OCI-LY1 (cell line): ENCODE measurements at regions not wholly inside any gene's neighbourhood (a gene's known extent, or its start where the extent isn't known, plus 50 kb on each side); places are given as distances from the start of the nearest gene placed in this dataset.

ENCODE experiments used
- H2AFZ ChIP-seq: fragments of 200-600 bp; sonication (generic), shearing (Covaris generic); 2 replicates; pipeline ENCODE4 v1.6.0; 2014; ENCODE audit warnings: antibody characterized with exemption, mild to moderate bottlenecking, low read length
- H3F3A ChIP-seq: fragments of 200-600 bp; sonication (generic), shearing (Covaris generic); 2 replicates; pipeline ENCODE4 v1.6.0; 2014; ENCODE audit warnings: mild to moderate bottlenecking, antibody characterized with exemption, low read length, moderate library complexity; ENCODE audit not compliant: insufficient read depth
- H3K27ac ChIP-seq: fragments of 200-600 bp; sonication (generic); 2 replicates; pipeline ENCODE4 v1.5.1; 2014; ENCODE audit warnings: low read length, mixed run types, mild to moderate bottlenecking, low read depth; ENCODE audit not compliant: poor library complexity, severe bottlenecking
- H3K27me3 ChIP-seq: fragments of 200-600 bp; sonication (generic); 2 replicates; pipeline ENCODE4 v1.6.0; 2014; ENCODE audit warnings: antibody characterized with exemption, mild to moderate bottlenecking, low read length, moderate library complexity; ENCODE audit not compliant: insufficient read depth
- H3K36me3 ChIP-seq: fragments of 200-600 bp; sonication (generic); 2 replicates; pipeline ENCODE4 v1.6.1; 2014; ENCODE audit warnings: mild to moderate bottlenecking, antibody characterized with exemption, low read length, moderate library complexity, mixed read lengths; ENCODE audit not compliant: insufficient read depth
- H3K4me1 ChIP-seq: fragments of 200-600 bp; sonication (generic); 2 replicates; pipeline ENCODE4 v1.5.1; 2014; ENCODE audit warnings: mild to moderate bottlenecking, low read length, moderate library complexity; ENCODE audit not compliant: insufficient read depth, severe bottlenecking
- H3K4me2 ChIP-seq: fragments of 200-600 bp; sonication (generic), shearing (Covaris generic); 2 replicates; pipeline ENCODE4 v1.6.1; 2014; ENCODE audit warnings: low read length
- H3K4me3 ChIP-seq: fragments of 200-600 bp; sonication (generic); 2 replicates; pipeline ENCODE4 v1.5.1; 2014; ENCODE audit warnings: low read length, low read depth, mild to moderate bottlenecking, mixed read lengths; ENCODE audit not compliant: poor library complexity, severe bottlenecking
- H3K79me2 ChIP-seq: fragments of 200-600 bp; shearing (Covaris generic); 2 replicates; pipeline ENCODE4 v1.6.1; 2016; ENCODE audit warnings: mixed run types, low read length, mixed read lengths; ENCODE audit not compliant: insufficient read depth
- H3K9ac ChIP-seq: fragments of 200-600 bp; sonication (generic), shearing (Covaris generic); 2 replicates; pipeline ENCODE4 v1.6.1; 2014; ENCODE audit warnings: mild to moderate bottlenecking, low read length, mixed read lengths
- H3K9me2 ChIP-seq: fragments of 200-600 bp; sonication (generic), shearing (Covaris generic); 2 replicates; pipeline ENCODE4 v1.6.1; 2014; ENCODE audit warnings: low read depth, mild to moderate bottlenecking, low read length, mixed read lengths
- H3K9me3 ChIP-seq: fragments of 200-600 bp; shearing (Covaris generic); 2 replicates; pipeline ENCODE4 v1.6.1; 2014; ENCODE audit warnings: low read length, mixed read lengths
- H4K20me1 ChIP-seq: fragments of 200-600 bp; sonication (generic), shearing (Covaris generic); 2 replicates; pipeline ENCODE4 v1.6.0; 2016; ENCODE audit warnings: mild to moderate bottlenecking, low read length; ENCODE audit not compliant: insufficient read depth
- EZH2 ChIP-seq: fragments of 200-600 bp; sonication (generic), shearing (Covaris generic); IDR thresholded peaks from 2 replicates; pipeline ENCODE4 v1.8.0; 2017; ENCODE audit warnings: borderline replicate concordance, mixed run types, mild to moderate bottlenecking, antibody characterized with exemption, low read length, moderate library complexity, mixed read lengths
- TF ChIP-seq, protein P1 (sequence below): fragments of 200-600 bp; sonication (generic), shearing (Covaris generic); IDR thresholded peaks from 2 replicates; pipeline ENCODE4 v1.5.1; 2017; ENCODE audit warnings: mild to moderate bottlenecking, antibody characterized with exemption, low read length, moderate library complexity, mixed read lengths

- Histone ChIP-seq H2AFZ (no peak overlapping the region), H3K9me3 (no peaks in the 10 kb centered on the region), H3K4me3 (no peak overlapping the region), H3F3A (no peaks in the 10 kb centered on the region), H3K79me2 (no peaks in the 10 kb centered on the region), H3K4me1 (no peaks in the 10 kb centered on the region), H3K36me3 (no peaks in the 10 kb centered on the region), H3K9ac (no peak overlapping the region), H3K4me2 (no peak overlapping the region), H4K20me1 (no peaks in the 10 kb centered on the region), H3K27me3 (no peaks in the 10 kb centered on the region), H3K9me2 (no peaks in the 10 kb centered on the region), H3K27ac (no peak overlapping the region)
- TF ChIP-seq EZH2: no peak
- TF ChIP-seq, protein P1, sequence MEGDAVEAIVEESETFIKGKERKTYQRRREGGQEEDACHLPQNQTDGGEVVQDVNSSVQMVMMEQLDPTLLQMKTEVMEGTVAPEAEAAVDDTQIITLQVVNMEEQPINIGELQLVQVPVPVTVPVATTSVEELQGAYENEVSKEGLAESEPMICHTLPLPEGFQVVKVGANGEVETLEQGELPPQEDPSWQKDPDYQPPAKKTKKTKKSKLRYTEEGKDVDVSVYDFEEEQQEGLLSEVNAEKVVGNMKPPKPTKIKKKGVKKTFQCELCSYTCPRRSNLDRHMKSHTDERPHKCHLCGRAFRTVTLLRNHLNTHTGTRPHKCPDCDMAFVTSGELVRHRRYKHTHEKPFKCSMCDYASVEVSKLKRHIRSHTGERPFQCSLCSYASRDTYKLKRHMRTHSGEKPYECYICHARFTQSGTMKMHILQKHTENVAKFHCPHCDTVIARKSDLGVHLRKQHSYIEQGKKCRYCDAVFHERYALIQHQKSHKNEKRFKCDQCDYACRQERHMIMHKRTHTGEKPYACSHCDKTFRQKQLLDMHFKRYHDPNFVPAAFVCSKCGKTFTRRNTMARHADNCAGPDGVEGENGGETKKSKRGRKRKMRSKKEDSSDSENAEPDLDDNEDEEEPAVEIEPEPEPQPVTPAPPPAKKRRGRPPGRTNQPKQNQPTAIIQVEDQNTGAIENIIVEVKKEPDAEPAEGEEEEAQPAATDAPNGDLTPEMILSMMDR: no peak
Measured at GRCh38 chr16:65481956-65482355, 360.1 kb upstream of the CDH11 start.

- Histone ChIP-seq H3K36me3 (no peaks in the 10 kb centered on the region), H3F3A (no peaks in the 10 kb centered on the region), H3K9me3 (no peaks in the 10 kb centered on the region), H2AFZ (no peak overlapping the region), H3K9ac (no peak overlapping the region), H3K4me3 (no peak overlapping the region), H3K27ac (no peak overlapping the region), H3K4me2 (no peak overlapping the region), H3K79me2 (no peaks in the 10 kb centered on the region), H4K20me1 (no peaks in the 10 kb centered on the region), H3K9me2 (no peaks in the 10 kb centered on the region), H3K4me1 (no peaks in the 10 kb centered on the region), H3K27me3 (no peaks in the 10 kb centered on the region)
- TF ChIP-seq, protein P1: no peak
- no peak for TF ChIP-seq EZH2
Measured at GRCh38 chr16:65480281-65481091, 358.6 kb upstream of the CDH11 start.

DNA sequence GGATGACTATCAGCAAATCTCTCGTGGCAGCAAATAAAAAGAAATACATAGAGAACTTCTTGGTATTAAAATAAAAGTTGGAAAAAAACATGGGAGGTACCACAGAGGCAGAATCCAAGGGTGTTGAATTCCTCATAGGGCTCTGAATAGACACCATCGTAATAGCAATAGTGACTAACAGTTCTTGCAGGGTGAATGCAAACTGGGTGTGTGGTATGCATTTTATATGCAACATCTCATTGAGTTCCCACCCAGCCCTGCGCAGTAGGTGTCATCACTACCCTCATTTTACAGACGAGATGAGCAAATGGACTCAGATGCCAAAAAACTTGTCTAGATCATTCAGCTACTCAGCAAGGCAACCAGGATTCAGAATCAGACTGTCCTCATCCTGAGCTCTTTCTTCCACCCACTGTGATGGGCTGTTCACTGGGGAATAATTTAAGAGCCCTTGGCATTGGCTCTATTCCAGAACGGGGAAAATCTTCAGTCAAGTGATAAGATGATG, 354.6 kb upstream of the CDH11 start:
- Histone ChIP-seq H3K27me3 (no peaks in the 10 kb centered on the region), H3K4me1 (no peaks in the 10 kb centered on the region), H2AFZ (no peak overlapping the region), H3K9me3 (no peaks in the 10 kb centered on the region), H3K79me2 (no peaks in the 10 kb centered on the region), H3K4me3 (no peak overlapping the region), H3K36me3 (no peaks in the 10 kb centered on the region), H3K4me2 (no peak overlapping the region), H3K27ac (no peak overlapping the region), H3K9ac (no peak overlapping the region), H3K9me2 (no peaks in the 10 kb centered on the region), H4K20me1 (no peaks in the 10 kb centered on the region), H3F3A (no peaks in the 10 kb centered on the region)
- no peak for TF ChIP-seq EZH2
- TF ChIP-seq, protein P1: no peak
